ENCODE measurements at regions not wholly inside any gene's neighbourhood (a gene's known extent, or its start where the extent isn't known, plus 50 kb on each side); places are given as distances from the start of the nearest gene placed in this dataset.
A peak's percentile ranks its signal among the peaks of the same experiment; 100 is the strongest.

GRCh38 chr2:41768310-41768709 is 279.5 kb upstream of the PKDCC start:
- Histone ChIP-seq H3K9me3 (ENCODE audit: insufficient read depth, low read depth, low read length) (no peaks in the 10 kb centered on the region), H4K20me1 (ENCODE audit: insufficient read depth, low read length) (no peaks in the 10 kb centered on the region), H3K36me3 (ENCODE audit: insufficient read depth, low read length) (no peaks in the 10 kb centered on the region), H3K4me1 (ENCODE audit: insufficient read depth, low read length) (no peaks in the 10 kb centered on the region), H3K4me2 (ENCODE audit: low read length) (no peak overlapping the region), H3K4me3 (ENCODE audit: insufficient read depth, low read depth, low read length) (no peak overlapping the region), H3K27me3 (ENCODE audit: insufficient read depth, low read length) (no peaks in the 10 kb centered on the region), H3K9ac (ENCODE audit: low read length) (no peak overlapping the region), H2AFZ (ENCODE audit: low read depth, low read length) (no peak overlapping the region), H3K27ac (ENCODE audit: low read depth, low read length) (no peak overlapping the region), H3K79me2 (ENCODE audit: insufficient read depth, low read length) (no peaks in the 10 kb centered on the region)
- H3K9me3 Mint-ChIP-seq (ENCODE audit: unreplicated experiment) = no peaks in the 10 kb centered on the region
- H3K27ac Mint-ChIP-seq (ENCODE audit: unreplicated experiment) = peak overlapping the region; percentile 41
- no peak for DNase-seq (ENCODE audit: low read depth)
- TF ChIP-seq EZH2 (IDR thresholded peaks at IDR 0.05; ENCODE audit: insufficient read depth, low read length) = no peak
- H3K4me3 Mint-ChIP-seq (ENCODE audit: unreplicated experiment) = no peak overlapping the region
- H3K36me3 Mint-ChIP-seq (ENCODE audit: low read depth, unreplicated experiment) = no peaks in the 10 kb centered on the region
- no peaks in the 10 kb centered on the region for H3K4me1 Mint-ChIP-seq (ENCODE audit: low read depth, unreplicated experiment)
- H3K27me3 Mint-ChIP-seq (ENCODE audit: low read depth, unreplicated experiment) = peaks cover 11% of the 10 kb centered on the region
- FAIRE-seq = no peak

DNA sequence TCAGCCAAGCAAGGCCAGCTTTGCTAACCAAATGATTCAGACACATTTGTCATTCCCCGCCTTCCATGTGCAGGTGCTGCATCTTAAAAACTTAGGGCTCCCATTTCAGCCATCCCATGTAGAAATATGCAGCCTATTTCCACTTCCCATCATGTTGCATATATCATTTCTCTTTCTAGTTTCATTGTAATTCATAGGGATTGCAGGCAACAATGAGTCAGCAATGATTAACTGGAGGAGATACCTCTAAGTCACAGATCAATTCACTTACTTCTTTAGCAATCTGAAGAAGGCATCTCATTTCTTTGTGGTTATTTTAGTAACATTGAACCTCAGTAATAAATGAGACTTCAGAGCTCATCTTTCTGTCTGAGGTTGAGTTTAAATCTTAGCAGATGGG is 276.1 kb upstream of the PKDCC start:
- Histone ChIP-seq H4K20me1 (ENCODE audit: insufficient read depth, low read length) (no peaks in the 10 kb centered on the region), H3K9ac (ENCODE audit: low read length) (no peak overlapping the region), H3K27me3 (ENCODE audit: insufficient read depth, low read length) (no peaks in the 10 kb centered on the region), H3K4me3 (ENCODE audit: insufficient read depth, low read depth, low read length) (no peak overlapping the region), H3K27ac (ENCODE audit: low read depth, low read length) (no peak overlapping the region), H3K36me3 (ENCODE audit: insufficient read depth, low read length) (no peaks in the 10 kb centered on the region), H3K4me1 (ENCODE audit: insufficient read depth, low read length) (no peaks in the 10 kb centered on the region), H3K9me3 (ENCODE audit: insufficient read depth, low read depth, low read length) (no peaks in the 10 kb centered on the region), H3K4me2 (ENCODE audit: low read length) (no peak overlapping the region), H3K79me2 (ENCODE audit: insufficient read depth, low read length) (no peaks in the 10 kb centered on the region), H2AFZ (ENCODE audit: low read depth, low read length) (no peak overlapping the region)
- Mint-ChIP-seq H3K4me3 (ENCODE audit: unreplicated experiment) (no peak overlapping the region), H3K36me3 (ENCODE audit: low read depth, unreplicated experiment) (no peaks in the 10 kb centered on the region), H3K27ac (ENCODE audit: unreplicated experiment) (no peak overlapping the region), H3K4me1 (ENCODE audit: low read depth, unreplicated experiment) (no peaks in the 10 kb centered on the region), H3K27me3 (ENCODE audit: low read depth, unreplicated experiment) (peaks cover 11% of the 10 kb centered on the region), H3K9me3 (ENCODE audit: unreplicated experiment) (peaks cover under 1% of the 10 kb centered on the region)
- no peak for FAIRE-seq
- no peak for DNase-seq (ENCODE audit: low read depth)
- TF ChIP-seq EZH2 (IDR thresholded peaks at IDR 0.05; ENCODE audit: insufficient read depth, low read length) = no peak

DNA sequence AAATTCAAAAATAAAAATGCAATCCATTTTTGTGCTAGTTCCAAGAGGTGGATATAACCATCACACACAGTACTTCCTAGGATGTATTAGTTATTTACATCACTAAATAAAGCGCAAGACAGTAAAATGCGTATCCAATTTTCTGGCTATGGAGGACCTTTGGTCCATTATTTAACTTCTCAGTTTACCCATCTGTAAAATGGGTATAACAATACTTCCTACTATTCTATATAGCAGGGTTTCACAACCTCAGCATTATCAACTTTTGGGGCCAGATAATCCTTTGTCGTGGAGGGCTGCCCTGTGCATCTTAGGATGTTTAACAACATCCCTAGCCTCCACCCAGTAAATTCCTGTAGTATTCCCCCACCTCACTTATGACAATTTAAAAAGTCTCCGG is 275.1 kb upstream of the PKDCC start:
- TF ChIP-seq, protein P1, sequence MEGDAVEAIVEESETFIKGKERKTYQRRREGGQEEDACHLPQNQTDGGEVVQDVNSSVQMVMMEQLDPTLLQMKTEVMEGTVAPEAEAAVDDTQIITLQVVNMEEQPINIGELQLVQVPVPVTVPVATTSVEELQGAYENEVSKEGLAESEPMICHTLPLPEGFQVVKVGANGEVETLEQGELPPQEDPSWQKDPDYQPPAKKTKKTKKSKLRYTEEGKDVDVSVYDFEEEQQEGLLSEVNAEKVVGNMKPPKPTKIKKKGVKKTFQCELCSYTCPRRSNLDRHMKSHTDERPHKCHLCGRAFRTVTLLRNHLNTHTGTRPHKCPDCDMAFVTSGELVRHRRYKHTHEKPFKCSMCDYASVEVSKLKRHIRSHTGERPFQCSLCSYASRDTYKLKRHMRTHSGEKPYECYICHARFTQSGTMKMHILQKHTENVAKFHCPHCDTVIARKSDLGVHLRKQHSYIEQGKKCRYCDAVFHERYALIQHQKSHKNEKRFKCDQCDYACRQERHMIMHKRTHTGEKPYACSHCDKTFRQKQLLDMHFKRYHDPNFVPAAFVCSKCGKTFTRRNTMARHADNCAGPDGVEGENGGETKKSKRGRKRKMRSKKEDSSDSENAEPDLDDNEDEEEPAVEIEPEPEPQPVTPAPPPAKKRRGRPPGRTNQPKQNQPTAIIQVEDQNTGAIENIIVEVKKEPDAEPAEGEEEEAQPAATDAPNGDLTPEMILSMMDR (IDR thresholded peaks at IDR 0.05; ENCODE audit: insufficient read depth, low read depth, low read length) = no peak
- no peak for TF ChIP-seq EZH2 (IDR thresholded peaks at IDR 0.05; ENCODE audit: insufficient read depth, low read length)
- peaks cover 2% of the 10 kb centered on the region for H3K9me3 Mint-ChIP-seq (ENCODE audit: unreplicated experiment)
- H3K79me2 ChIP-seq (ENCODE audit: insufficient read depth, low read length) = no peaks in the 10 kb centered on the region

More for the DNA sequence above, 275.1 kb upstream of the PKDCC start:
- Histone ChIP-seq H3K36me3 (ENCODE audit: insufficient read depth, low read length) (no peaks in the 10 kb centered on the region), H3K4me1 (ENCODE audit: insufficient read depth, low read length) (no peaks in the 10 kb centered on the region), H3K9me3 (ENCODE audit: insufficient read depth, low read depth, low read length) (no peaks in the 10 kb centered on the region), H3K27ac (ENCODE audit: low read depth, low read length) (no peak overlapping the region), H4K20me1 (ENCODE audit: insufficient read depth, low read length) (no peaks in the 10 kb centered on the region), H3K4me2 (ENCODE audit: low read length) (no peak overlapping the region), H3K9ac (ENCODE audit: low read length) (no peak overlapping the region), H3K4me3 (ENCODE audit: insufficient read depth, low read depth, low read length) (no peak overlapping the region), H2AFZ (ENCODE audit: low read depth, low read length) (no peak overlapping the region), H3K27me3 (ENCODE audit: insufficient read depth, low read length) (no peaks in the 10 kb centered on the region)
- H3K27ac Mint-ChIP-seq (ENCODE audit: unreplicated experiment) = no peak overlapping the region
- peaks cover 11% of the 10 kb centered on the region for H3K27me3 Mint-ChIP-seq (ENCODE audit: low read depth, unreplicated experiment)
- no peaks in the 10 kb centered on the region for H3K36me3 Mint-ChIP-seq (ENCODE audit: low read depth, unreplicated experiment)
- FAIRE-seq (no peak), DNase-seq (ENCODE audit: low read depth) (no peak)
- H3K4me1 Mint-ChIP-seq (ENCODE audit: low read depth, unreplicated experiment) = no peaks in the 10 kb centered on the region
- no peak overlapping the region for H3K4me3 Mint-ChIP-seq (ENCODE audit: unreplicated experiment)

All from astrocyte (in vitro differentiated cells and primary cell).